Osteoblast (primary cell): ENCODE measurements at regions not wholly inside any gene's neighbourhood (a gene's known extent, or its start where the extent isn't known, plus 50 kb on each side); places are given as distances from the start of the nearest gene placed in this dataset.

Experiments
- DNase-seq: peaks from one replicate; pipeline ENCODE4 v3.0.0; 2011; ENCODE audit warnings: low spot score, mixed read lengths; ENCODE audit not compliant: insufficient read length; ENCODE audit errors: missing footprints
- H2AFZ ChIP-seq: 2 replicates; pipeline ENCODE4 v1.6.0; 2011; ENCODE audit warnings: mild to moderate bottlenecking, low read length
- H3K27ac ChIP-seq: 2 replicates; pipeline ENCODE4 v1.5.1; 2011; ENCODE audit warnings: mild to moderate bottlenecking, low read depth, low read length, moderate library complexity
- H3K27me3 ChIP-seq: 2 replicates; pipeline ENCODE4 v1.6.0; 2012; ENCODE audit warnings: mild to moderate bottlenecking, control low read depth, inconsistent platforms, low read length, moderate library complexity; ENCODE audit not compliant: insufficient read depth
- H3K36me3 ChIP-seq: 2 replicates; pipeline ENCODE4 v1.5.1; 2011; ENCODE audit warnings: mild to moderate bottlenecking, low read length, control low read depth, moderate library complexity; ENCODE audit not compliant: insufficient read depth
- H3K4me1 ChIP-seq: 2 replicates; pipeline ENCODE4 v1.5.1; 2011; ENCODE audit warnings: mild to moderate bottlenecking, low read length, control low read depth, moderate library complexity; ENCODE audit not compliant: insufficient read depth
- H3K4me2 ChIP-seq: 2 replicates; pipeline ENCODE4 v1.6.0; 2011; ENCODE audit warnings: mild to moderate bottlenecking, low read length; ENCODE audit not compliant: insufficient read depth
- H3K4me3 ChIP-seq: fragments of 200-600 bp; sonication (generic); 3 replicates; pipeline ENCODE4 v1.5.1; 2012; ENCODE audit warnings: mild to moderate bottlenecking, low read length, inconsistent platforms; ENCODE audit not compliant: insufficient read depth
- H3K79me2 ChIP-seq: 2 replicates; pipeline ENCODE4 v1.6.0; 2012; ENCODE audit warnings: mild to moderate bottlenecking, low read length, control low read depth, inconsistent platforms; ENCODE audit not compliant: insufficient read depth
- H3K9me3 ChIP-seq: 2 replicates; pipeline ENCODE4 v1.5.1; 2011; ENCODE audit warnings: low read depth, low read length, control low read depth
- H4K20me1 ChIP-seq: 2 replicates; pipeline ENCODE4 v1.6.0; 2012; ENCODE audit warnings: mild to moderate bottlenecking, low read length, control low read depth; ENCODE audit not compliant: insufficient read depth
- TF ChIP-seq, protein P1 (sequence below): IDR thresholded peaks from 2 replicates; pipeline ENCODE4 v1.5.1; 2011; ENCODE audit warnings: mild to moderate bottlenecking, low read depth, low read length, moderate library complexity; ENCODE audit errors: extremely low read depth

GRCh38 chr2:7924023-7924762 lies 757.7 kb upstream of the ID2 start:
- TF ChIP-seq, protein P1, sequence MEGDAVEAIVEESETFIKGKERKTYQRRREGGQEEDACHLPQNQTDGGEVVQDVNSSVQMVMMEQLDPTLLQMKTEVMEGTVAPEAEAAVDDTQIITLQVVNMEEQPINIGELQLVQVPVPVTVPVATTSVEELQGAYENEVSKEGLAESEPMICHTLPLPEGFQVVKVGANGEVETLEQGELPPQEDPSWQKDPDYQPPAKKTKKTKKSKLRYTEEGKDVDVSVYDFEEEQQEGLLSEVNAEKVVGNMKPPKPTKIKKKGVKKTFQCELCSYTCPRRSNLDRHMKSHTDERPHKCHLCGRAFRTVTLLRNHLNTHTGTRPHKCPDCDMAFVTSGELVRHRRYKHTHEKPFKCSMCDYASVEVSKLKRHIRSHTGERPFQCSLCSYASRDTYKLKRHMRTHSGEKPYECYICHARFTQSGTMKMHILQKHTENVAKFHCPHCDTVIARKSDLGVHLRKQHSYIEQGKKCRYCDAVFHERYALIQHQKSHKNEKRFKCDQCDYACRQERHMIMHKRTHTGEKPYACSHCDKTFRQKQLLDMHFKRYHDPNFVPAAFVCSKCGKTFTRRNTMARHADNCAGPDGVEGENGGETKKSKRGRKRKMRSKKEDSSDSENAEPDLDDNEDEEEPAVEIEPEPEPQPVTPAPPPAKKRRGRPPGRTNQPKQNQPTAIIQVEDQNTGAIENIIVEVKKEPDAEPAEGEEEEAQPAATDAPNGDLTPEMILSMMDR: no peak
- H3K9me3 ChIP-seq: no peaks in the 10 kb centered on the region
- H3K79me2 ChIP-seq: no peaks in the 10 kb centered on the region
- no peak overlapping the region for H3K4me2 ChIP-seq
- no peaks in the 10 kb centered on the region for H4K20me1 ChIP-seq
- H3K27me3 ChIP-seq: no peaks in the 10 kb centered on the region
- DNase-seq: no peak
- no peaks in the 10 kb centered on the region for H3K4me1 ChIP-seq
- no peak overlapping the region for H2AFZ ChIP-seq
- H3K27ac ChIP-seq: no peak overlapping the region
- no peak overlapping the region for H3K4me3 ChIP-seq
- H3K36me3 ChIP-seq: no peaks in the 10 kb centered on the region

- no peaks in the 10 kb centered on the region for H3K9me3 ChIP-seq
- no peaks in the 10 kb centered on the region for H4K20me1 ChIP-seq
- H3K79me2 ChIP-seq: no peaks in the 10 kb centered on the region
- TF ChIP-seq, protein P1: no peak
- no peaks in the 10 kb centered on the region for H3K4me1 ChIP-seq
- H3K4me2 ChIP-seq: no peak overlapping the region
- DNase-seq: no peak
- H3K4me3 ChIP-seq: no peak overlapping the region
- H3K27ac ChIP-seq: no peak overlapping the region
- no peaks in the 10 kb centered on the region for H3K36me3 ChIP-seq
- no peaks in the 10 kb centered on the region for H3K27me3 ChIP-seq
- no peak overlapping the region for H2AFZ ChIP-seq
These were observed 756.4 kb upstream of the ID2 start for GRCh38 chr2:7925506-7925905.

DNA sequence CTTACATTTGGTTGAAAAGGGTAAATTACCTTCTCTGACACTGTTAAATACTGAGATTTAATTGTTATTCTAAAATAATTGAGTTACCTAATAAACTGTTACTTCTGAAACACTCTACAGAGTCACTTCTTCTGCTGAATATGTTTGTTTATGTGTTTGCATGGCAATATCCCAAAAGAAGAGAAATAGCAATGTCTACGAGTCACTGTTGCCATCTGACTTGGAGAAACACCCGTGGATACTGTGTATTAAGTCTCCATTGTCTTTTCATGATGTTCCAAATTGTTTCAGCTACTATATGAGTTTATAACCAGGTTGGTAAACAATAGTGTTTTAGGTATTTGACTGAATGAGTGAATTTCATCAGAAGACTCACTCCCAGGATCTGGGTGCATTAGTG lies 754.2 kb upstream of the ID2 start:
- Histone ChIP-seq H3K27ac (no peak overlapping the region), H3K27me3 (no peaks in the 10 kb centered on the region), H3K9me3 (no peaks in the 10 kb centered on the region), H4K20me1 (no peaks in the 10 kb centered on the region), H2AFZ (no peak overlapping the region), H3K4me2 (no peak overlapping the region), H3K36me3 (no peaks in the 10 kb centered on the region), H3K79me2 (no peaks in the 10 kb centered on the region), H3K4me1 (no peaks in the 10 kb centered on the region), H3K4me3 (no peak overlapping the region)
- TF ChIP-seq, protein P1: no peak
- DNase-seq: no peak

- H3K9me3 ChIP-seq: no peaks in the 10 kb centered on the region
- no peaks in the 10 kb centered on the region for H3K36me3 ChIP-seq
- no peak overlapping the region for H2AFZ ChIP-seq
- H3K79me2 ChIP-seq: no peaks in the 10 kb centered on the region
- no peaks in the 10 kb centered on the region for H4K20me1 ChIP-seq
- no peak for DNase-seq
- TF ChIP-seq, protein P1: no peak
- H3K27ac ChIP-seq: no peak overlapping the region
- no peaks in the 10 kb centered on the region for H3K4me1 ChIP-seq
- no peaks in the 10 kb centered on the region for H3K27me3 ChIP-seq
- no peak overlapping the region for H3K4me3 ChIP-seq
- no peak overlapping the region for H3K4me2 ChIP-seq
These were observed 752.6 kb upstream of the ID2 start for GRCh38 chr2:7929281-7929680.
